ENCODE measurements at regions not wholly inside any gene's neighbourhood (a gene's known extent, or its start where the extent isn't known, plus 50 kb on each side); places are given as distances from the start of the nearest gene placed in this dataset.
A peak's percentile ranks its signal among the peaks of the same experiment; 100 is the strongest.
"Not testable (repeated sequence)": the region's sequence is repeated elsewhere in the genome, so short reads cannot be mapped to it uniquely, and the experiment has no call there.

DNA sequence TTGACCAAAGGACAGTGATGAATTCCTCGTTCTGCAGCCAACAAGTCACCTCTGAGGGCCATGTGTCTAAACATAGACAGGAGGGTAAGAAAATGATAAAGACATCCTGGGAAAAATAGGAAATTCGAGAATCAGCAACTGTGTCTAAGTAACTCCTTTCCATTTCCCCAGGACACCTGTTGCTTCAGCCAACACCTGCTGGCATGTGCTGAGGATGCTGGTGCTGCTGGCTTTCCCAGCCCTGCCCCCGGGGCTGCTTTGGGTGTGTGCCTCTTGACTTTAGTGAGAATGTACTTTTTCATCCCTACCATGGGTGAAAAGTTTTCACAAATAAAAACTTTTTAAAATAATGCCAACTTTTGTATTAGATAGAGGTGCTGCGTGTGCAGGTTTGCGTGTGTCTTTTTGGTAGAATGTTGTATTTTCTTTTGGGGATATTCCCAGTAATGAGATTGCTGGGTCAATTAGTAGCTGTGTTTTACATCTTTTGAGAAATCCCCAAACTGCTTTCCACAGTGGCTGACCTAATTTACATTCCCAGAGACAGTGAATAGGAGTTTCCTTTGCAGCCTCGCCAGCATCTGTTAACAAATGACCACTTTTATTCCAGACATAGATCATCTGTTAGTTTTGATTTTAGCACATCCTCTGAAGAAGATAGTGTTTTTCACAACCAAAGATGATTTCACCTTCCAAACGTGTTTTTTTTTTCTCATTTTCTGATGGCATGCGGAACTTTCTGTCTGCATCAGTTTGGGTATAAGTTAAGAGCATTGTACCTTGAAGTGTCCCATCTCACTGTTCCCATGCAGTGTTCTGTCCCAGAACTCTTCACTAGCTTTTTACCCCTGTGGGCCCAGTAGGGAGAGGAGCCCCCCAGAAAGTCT is 104.2 kb upstream of the ACBD5 start:
- Mint-ChIP-seq H3K4me3 (no peak overlapping the region), H3K4me1 (ENCODE audit: low read depth) (peaks cover 16% of the 10 kb centered on the region), H3K27ac (no peak overlapping the region), H3K9me3 (no peaks in the 10 kb centered on the region), H3K36me3 (ENCODE audit: low read depth) (no peaks in the 10 kb centered on the region), H3K27me3 (ENCODE audit: low read depth) (no peaks in the 10 kb centered on the region)

DNA sequence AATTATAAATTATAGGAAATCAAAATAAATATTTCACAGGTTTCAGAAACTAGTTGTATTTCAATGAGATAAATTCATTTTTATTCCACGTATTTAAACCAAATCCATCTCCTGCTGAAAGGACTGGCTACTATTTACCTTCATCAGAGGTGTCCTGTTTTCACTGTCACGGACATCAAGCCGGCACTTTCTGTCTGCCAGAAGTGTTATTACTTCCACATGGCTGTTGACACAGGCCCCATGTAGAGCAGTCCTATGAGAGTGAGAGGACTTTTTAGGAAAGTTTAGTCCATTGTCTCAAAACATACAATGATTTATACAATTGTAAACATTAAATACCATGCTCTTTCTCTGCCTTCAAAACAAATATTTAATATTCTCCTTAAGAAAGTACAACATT is 100.4 kb upstream of the ACBD5 start:
- no peak overlapping the region for H3K4me3 Mint-ChIP-seq
- peaks cover 3% of the 10 kb centered on the region for H3K27me3 Mint-ChIP-seq (ENCODE audit: low read depth)
- H3K9me3 Mint-ChIP-seq: no peaks in the 10 kb centered on the region
- no peaks in the 10 kb centered on the region for H3K36me3 Mint-ChIP-seq (ENCODE audit: low read depth)
- peaks cover 9% of the 10 kb centered on the region for H3K4me1 Mint-ChIP-seq (ENCODE audit: low read depth)
- no peak overlapping the region for H3K27ac Mint-ChIP-seq

DNA sequence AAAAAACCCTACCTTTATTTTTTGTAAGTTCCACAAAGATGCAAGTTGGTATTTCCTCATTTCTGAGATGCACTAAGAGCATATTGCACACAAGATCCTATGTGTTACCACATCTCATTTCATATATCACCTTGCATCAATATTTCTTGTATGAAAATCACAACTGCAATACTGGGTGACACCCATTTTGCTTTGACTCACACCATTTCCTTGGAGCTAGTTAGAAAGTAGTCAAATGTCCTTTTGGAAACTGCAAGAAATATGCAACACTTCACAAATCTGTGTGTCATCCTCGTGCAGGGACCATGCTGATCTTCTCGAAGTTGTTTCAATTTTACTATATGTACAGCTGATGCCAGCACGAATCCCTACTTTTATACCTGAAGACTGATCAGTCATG is 94.6 kb upstream of the ACBD5 start:
- H3K9me3 Mint-ChIP-seq; H3K27ac Mint-ChIP-seq; H3K4me1 Mint-ChIP-seq (ENCODE audit: low read depth); H3K4me3 Mint-ChIP-seq; H3K36me3 Mint-ChIP-seq (ENCODE audit: low read depth): not testable (repeated sequence)
- H3K27me3 Mint-ChIP-seq (ENCODE audit: low read depth): peaks cover 10% of the 10 kb centered on the region

DNA sequence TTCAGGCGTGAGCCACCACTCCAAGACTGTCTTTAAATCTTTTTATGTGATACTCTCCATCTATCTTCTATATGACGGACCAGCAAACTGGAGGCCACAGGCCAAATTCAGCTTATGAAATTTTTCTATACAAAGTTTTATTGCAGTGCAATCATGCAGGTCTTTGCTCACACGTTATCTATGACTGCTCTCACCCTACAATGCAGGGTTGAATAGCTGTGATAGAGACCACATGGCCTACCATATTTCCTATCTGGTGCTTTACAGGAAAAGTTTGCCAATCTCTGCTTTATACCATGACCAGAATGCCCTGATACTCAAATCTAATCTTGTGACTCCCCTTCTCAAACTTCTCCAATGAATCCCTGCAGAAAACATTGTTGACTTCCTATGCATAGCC is 89.5 kb upstream of the ACBD5 start:
- H3K27me3 Mint-ChIP-seq (ENCODE audit: low read depth): peaks cover 4% of the 10 kb centered on the region
- H3K36me3 Mint-ChIP-seq (ENCODE audit: low read depth): no peaks in the 10 kb centered on the region
- H3K4me3 Mint-ChIP-seq: no peak overlapping the region
- H3K27ac Mint-ChIP-seq: no peak overlapping the region
- H3K9me3 Mint-ChIP-seq: no peaks in the 10 kb centered on the region
- peaks cover 2% of the 10 kb centered on the region for H3K4me1 Mint-ChIP-seq (ENCODE audit: low read depth)

DNA sequence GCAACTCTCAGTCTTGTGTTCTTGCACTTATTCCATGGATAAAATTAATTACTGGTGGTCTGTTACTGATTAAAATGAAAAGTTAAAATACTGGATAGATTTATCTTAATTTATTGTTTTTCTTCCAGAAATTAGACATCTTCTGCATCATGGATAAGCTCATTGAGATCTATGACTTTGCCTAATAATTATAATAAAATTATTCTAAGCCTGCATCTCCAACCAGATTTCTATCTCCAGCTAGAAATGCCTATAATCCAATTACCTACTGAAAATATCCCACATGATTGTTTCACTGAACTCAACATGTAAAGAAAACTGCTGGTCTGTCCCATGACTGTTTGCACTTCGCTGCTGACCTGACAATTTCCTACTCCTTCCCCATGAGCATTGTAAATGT is 88.3 kb upstream of the ACBD5 start:
- Mint-ChIP-seq H3K9me3 (no peaks in the 10 kb centered on the region), H3K27ac (no peak overlapping the region), H3K4me1 (ENCODE audit: low read depth) (peaks cover 2% of the 10 kb centered on the region), H3K27me3 (ENCODE audit: low read depth) (peaks cover 4% of the 10 kb centered on the region), H3K36me3 (ENCODE audit: low read depth) (no peaks in the 10 kb centered on the region), H3K4me3 (no peak overlapping the region)

DNA sequence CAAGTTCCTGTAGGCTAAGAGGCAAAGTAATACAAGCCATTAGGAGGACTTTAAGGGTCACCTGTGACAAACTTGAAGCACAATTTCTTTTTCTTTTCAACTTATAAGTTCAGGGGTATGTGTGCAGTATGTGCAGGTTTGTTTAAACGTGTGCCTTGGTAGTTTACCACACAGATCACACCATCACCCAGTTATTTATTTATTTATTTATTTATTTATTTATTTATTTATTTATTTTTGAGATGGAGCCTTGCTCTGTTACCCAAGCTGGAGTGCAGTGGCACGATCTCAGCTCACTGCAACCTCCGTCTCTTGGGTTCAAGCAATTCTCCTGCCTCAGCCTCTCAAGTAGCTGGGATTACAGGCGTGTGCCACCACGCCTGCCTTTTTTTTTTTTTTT is 86.2 kb upstream of the ACBD5 start:
- H3K4me3 Mint-ChIP-seq; H3K36me3 Mint-ChIP-seq (ENCODE audit: low read depth); H3K9me3 Mint-ChIP-seq; H3K27me3 Mint-ChIP-seq (ENCODE audit: low read depth); H3K27ac Mint-ChIP-seq; H3K4me1 Mint-ChIP-seq (ENCODE audit: low read depth): not testable (repeated sequence)

DNA sequence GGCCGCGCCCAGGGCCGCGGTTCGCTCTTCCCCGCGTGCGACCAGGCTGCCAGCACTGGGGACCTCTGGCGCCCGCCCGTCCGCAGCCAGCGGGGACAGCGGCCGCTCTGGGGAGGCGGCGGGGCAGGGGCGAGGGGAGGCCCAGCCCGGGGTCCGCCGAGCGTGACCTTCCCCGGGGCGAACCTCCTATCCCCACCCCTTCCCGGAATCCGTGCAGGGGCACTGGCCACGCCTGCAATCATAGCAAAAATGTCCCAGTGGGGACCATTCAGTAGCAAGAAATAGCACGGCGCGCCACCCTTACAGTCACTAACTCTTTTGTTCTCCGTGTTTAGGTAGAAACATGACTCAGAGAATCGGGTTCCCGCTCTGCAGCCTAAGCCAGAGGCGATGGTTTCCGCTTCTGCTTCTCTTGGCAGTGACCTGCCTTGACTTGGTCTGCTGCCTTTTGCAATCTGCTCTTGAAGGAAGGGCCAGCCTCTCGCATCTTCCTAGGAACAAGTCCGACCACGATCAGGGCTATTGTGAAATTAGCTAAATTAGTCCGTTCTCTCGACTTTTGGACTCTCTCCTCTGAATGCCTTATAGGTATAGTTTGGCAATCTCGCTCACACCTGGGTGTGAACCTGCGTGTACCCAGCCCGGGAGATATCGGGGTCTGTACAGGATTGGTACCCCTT is 79.3 kb upstream of the ACBD5 start:
- H3K4me1 Mint-ChIP-seq (ENCODE audit: low read depth): peaks cover 10% of the 10 kb centered on the region
- H3K4me3 Mint-ChIP-seq: peak overlapping the region; percentile 72
- no peaks in the 10 kb centered on the region for H3K9me3 Mint-ChIP-seq
- peaks cover 2% of the 10 kb centered on the region for H3K36me3 Mint-ChIP-seq (ENCODE audit: low read depth)
- no peak overlapping the region for H3K27ac Mint-ChIP-seq
- peaks cover 17% of the 10 kb centered on the region for H3K27me3 Mint-ChIP-seq (ENCODE audit: low read depth)

DNA sequence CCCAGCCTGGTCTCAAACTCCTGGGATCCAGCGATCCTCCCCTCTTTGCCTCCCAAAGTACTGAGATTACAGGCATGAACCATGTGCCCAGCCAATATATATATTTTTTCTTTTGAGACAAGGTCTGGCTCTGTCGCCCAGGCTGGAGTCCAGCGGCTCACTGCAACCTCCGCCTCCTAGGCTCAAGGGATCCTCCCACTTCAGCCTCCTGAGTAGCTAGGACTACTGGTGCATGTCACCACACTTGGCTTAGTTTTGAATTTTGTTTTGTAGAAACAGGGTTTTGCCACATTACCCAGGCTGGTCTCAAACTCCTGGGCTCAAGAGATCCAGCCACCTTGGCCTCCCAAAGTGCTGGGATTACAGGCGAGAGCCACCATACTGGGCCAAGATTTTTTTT is 78.5 kb upstream of the ACBD5 start:
- not testable (repeated sequence) for H3K4me3 Mint-ChIP-seq; H3K9me3 Mint-ChIP-seq; H3K36me3 Mint-ChIP-seq (ENCODE audit: low read depth); H3K27ac Mint-ChIP-seq
- Mint-ChIP-seq H3K27me3 (ENCODE audit: low read depth) (peaks cover 17% of the 10 kb centered on the region), H3K4me1 (ENCODE audit: low read depth) (peaks cover 12% of the 10 kb centered on the region)

DNA sequence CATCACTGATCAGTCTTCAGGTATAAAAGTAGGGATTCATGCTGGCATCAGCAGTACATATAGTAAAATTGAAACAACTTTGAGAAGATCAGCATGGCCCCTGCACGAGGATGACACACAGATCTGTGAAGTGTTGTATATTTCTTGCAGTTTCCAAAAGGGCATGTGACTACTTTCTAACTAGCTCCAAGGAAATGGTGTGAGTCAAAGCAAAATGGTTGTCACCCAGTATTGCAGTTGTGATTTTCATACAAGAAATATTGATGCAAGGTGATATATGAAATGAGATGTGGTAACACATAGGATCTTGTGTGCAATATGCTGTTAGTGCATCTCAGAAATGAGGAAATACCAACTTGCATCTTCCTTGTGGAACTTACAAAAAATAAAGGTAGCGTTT is 74.5 kb upstream of the ACBD5 start:
- not testable (repeated sequence) for H3K27ac Mint-ChIP-seq; H3K9me3 Mint-ChIP-seq; H3K4me3 Mint-ChIP-seq; H3K36me3 Mint-ChIP-seq (ENCODE audit: low read depth)
- peaks cover 17% of the 10 kb centered on the region for H3K27me3 Mint-ChIP-seq (ENCODE audit: low read depth)
- H3K4me1 Mint-ChIP-seq (ENCODE audit: low read depth): peaks cover 10% of the 10 kb centered on the region

DNA sequence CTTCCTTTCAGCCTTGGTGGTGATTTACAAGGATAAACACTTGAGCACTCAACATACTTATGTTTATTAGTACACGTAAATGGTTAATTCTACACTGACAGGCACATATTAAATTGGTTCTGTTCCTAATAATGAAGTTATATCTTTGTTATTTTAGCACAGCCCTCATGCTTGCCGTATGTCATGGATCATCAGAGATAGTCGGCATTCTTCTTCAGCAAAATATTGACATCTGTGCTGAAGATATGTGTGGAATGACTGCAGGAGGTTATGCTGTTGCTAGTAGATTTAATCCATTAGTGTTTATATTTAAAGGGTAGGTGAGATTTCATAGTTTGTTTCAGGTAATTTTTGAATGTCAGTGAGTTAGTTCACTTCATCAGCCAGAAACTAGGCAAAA is 73.0 kb upstream of the ACBD5 start:
- H3K9me3 Mint-ChIP-seq; H3K4me1 Mint-ChIP-seq (ENCODE audit: low read depth); H3K27me3 Mint-ChIP-seq (ENCODE audit: low read depth); H3K27ac Mint-ChIP-seq; H3K36me3 Mint-ChIP-seq (ENCODE audit: low read depth); H3K4me3 Mint-ChIP-seq: not testable (repeated sequence)

DNA sequence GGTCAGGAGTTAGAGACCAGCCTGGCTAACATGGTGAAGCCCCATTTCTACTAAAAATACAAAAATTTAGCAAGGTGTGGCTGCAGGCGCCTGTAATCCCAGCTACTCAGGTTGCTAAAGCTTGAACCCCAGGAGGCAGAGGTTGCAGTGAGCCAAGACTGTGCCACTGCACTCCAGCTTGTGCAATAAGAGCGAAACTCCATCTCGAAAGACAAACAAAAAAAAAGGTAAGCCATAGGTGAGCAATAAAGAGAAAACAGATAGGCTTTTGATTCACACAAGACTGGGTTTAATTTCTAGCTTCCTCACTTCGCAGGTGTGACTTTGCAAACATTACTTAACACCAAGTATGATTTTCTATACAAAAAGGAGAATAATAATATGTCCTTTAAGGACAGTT is 72.3 kb upstream of the ACBD5 start:
- Mint-ChIP-seq H3K27me3 (ENCODE audit: low read depth) (peaks cover 6% of the 10 kb centered on the region), H3K4me1 (ENCODE audit: low read depth) (peaks cover 6% of the 10 kb centered on the region), H3K27ac (no peak overlapping the region), H3K9me3 (no peaks in the 10 kb centered on the region), H3K4me3 (no peak overlapping the region), H3K36me3 (ENCODE audit: low read depth) (no peaks in the 10 kb centered on the region)

DNA sequence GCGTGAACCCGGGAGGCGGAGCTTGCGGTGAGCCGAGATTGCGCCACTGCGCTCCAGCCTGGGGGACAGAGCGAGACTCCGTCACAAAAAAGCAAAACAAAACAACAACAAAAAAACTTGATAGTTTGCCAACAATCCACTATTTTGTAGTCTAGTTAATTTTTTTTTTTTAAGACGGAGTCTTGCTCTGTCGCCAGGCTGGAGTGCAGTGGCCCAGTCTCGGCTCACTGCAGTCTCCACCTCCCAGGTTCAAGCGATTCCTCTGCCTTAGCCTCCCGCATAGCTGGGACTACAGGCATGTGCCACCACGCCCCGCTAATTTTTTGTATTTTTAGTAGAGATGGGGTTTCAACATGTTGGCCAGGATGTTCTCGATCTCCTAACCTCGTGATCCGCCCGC is 71.2 kb upstream of the ACBD5 start:
- not testable (repeated sequence) for H3K36me3 Mint-ChIP-seq (ENCODE audit: low read depth); H3K27ac Mint-ChIP-seq; H3K4me3 Mint-ChIP-seq; H3K27me3 Mint-ChIP-seq (ENCODE audit: low read depth); H3K4me1 Mint-ChIP-seq (ENCODE audit: low read depth); H3K9me3 Mint-ChIP-seq

DNA sequence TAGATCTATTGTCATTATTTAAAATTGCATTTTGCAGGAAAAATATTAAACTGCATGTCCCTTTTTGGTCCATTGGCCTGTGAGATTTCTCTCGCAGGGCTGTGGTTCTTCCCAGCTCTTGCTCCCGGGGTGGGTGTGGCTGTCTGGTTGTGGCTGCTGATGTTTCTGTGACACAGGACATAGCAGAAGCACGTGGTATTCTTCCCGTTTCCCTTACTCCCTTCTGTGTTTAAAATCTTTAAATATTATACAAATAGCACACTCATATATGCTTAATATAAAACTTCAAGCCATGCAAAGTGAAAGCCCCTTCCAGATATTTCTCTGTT is 57.9 kb upstream of the ACBD5 start:
- H3K36me3 Mint-ChIP-seq (ENCODE audit: low read depth); H3K9me3 Mint-ChIP-seq; H3K4me1 Mint-ChIP-seq (ENCODE audit: low read depth); H3K4me3 Mint-ChIP-seq; H3K27ac Mint-ChIP-seq: not testable (repeated sequence)
- peaks cover 17% of the 10 kb centered on the region for H3K27me3 Mint-ChIP-seq (ENCODE audit: low read depth)

DNA sequence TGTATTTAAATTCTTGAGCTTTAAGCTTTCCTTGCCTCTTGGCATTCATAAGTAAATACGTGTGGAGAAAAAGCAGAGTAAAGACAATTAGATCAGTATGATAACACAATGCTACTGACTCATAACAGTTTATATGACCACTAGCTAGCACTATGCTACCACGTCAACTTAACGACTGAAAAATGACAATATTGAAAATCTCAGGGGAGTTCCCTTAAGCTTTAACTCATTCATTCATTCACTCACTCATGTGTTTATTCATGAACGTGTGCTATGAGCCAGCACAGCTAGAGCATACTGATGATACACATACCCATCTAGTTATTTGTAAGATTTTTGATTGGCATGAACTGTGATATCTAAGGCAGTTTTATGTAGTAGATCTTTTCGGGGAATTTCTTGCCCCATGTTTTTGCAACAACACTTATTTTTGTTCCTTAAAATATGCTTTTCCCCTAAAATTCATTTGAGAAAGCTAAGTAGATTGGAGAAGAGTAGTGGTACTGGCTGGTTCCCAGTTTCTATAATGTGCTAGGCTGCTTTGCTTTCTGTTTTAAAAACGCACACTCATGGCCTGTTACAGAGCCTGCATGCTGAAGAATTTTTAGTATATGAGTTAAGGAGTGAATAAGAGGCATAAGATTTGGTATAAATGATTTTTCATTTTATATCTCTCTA is 57.4 kb upstream of the ACBD5 start:
- H3K36me3 Mint-ChIP-seq (ENCODE audit: low read depth): no peaks in the 10 kb centered on the region
- no peak overlapping the region for H3K4me3 Mint-ChIP-seq
- no peaks in the 10 kb centered on the region for H3K9me3 Mint-ChIP-seq
- peaks cover 10% of the 10 kb centered on the region for H3K4me1 Mint-ChIP-seq (ENCODE audit: low read depth)
- H3K27me3 Mint-ChIP-seq (ENCODE audit: low read depth): peaks cover 17% of the 10 kb centered on the region
- no peak overlapping the region for H3K27ac Mint-ChIP-seq

DNA sequence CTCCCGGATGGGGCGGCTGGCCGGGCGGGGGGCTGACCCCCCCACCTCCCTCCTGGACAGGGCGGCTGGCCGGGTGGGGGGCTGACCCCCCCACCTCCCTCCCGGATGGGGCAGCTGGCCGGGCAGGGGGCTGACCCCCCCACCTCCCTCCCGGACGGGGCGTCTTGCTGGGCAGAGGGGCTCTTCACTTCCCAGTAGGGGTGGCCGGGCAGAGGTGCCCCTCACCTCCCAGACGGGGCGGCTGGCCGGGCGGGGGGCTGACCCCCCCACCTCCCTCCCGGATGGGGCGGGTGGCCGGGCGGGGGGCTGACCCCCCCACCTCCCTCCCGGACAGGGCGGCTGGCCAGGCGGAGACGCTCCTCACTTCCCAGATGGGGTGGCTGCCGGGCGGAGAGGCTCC is 55.7 kb upstream of the ACBD5 start:
- not testable (repeated sequence) for H3K9me3 Mint-ChIP-seq; H3K4me3 Mint-ChIP-seq; H3K27me3 Mint-ChIP-seq (ENCODE audit: low read depth); H3K36me3 Mint-ChIP-seq (ENCODE audit: low read depth); H3K27ac Mint-ChIP-seq
- peaks cover 19% of the 10 kb centered on the region for H3K4me1 Mint-ChIP-seq (ENCODE audit: low read depth)
